CD14-positive monocyte (primary cell): ENCODE measurements at regions not wholly inside any gene's neighbourhood (a gene's known extent, or its start where the extent isn't known, plus 50 kb on each side); places are given as distances from the start of the nearest gene placed in this dataset.

ENCODE experiments used
- DNase-seq, 3 donors: peaks; one replicate each; pipeline ENCODE4 v3.0.0-alpha.2; 2011 to 2022
- H2AFZ ChIP-seq: 2 replicates; pipeline ENCODE4 v1.6.0; 2012; ENCODE audit warnings: mild to moderate bottlenecking, low read depth, low read length, inconsistent platforms; ENCODE audit not compliant: insufficient read depth, poor library complexity, severe bottlenecking
- H3K27ac ChIP-seq, 2 donors: 1 replicate in 1 of 2; 2 replicates in 1 of 2; pipeline ENCODE4 v1.5.1; 2012 to 2013; ENCODE audit warnings: low read length in 2 of 2, control low read depth in 1 of 2, inconsistent platforms in 1 of 2, low read depth in 1 of 2, mild to moderate bottlenecking in 1 of 2
- H3K27me3 ChIP-seq, 2 donors: one replicate each; pipeline versions ENCODE4 v1.6.0 to v1.6.1; 2011 to 2013; ENCODE audit warnings: low read length in 2 of 2; ENCODE audit not compliant: control insufficient read depth in 2 of 2, insufficient read depth in 2 of 2
- H3K36me3 ChIP-seq, 2 donors: replicated peaks in 1 of 2; 1 replicate in 1 of 2; 2 replicates in 1 of 2; pipeline versions ENCODE4 v1.5.1 to v1.6.1; 2012 to 2013; ENCODE audit warnings: low read length in 2 of 2, control low read depth in 1 of 2, inconsistent platforms in 1 of 2, mild to moderate bottlenecking in 1 of 2; ENCODE audit not compliant: insufficient read depth in 2 of 2, control insufficient read depth in 1 of 2
- H3K4me1 ChIP-seq, 2 donors: 1 replicate in 1 of 2; 2 replicates in 1 of 2; pipeline versions ENCODE4 v1.5.1 to v1.6.1; 2012 to 2013; ENCODE audit warnings: low read length in 2 of 2, control low read depth in 1 of 2, inconsistent platforms in 1 of 2, mild to moderate bottlenecking in 1 of 2, moderate library complexity in 1 of 2; ENCODE audit not compliant: insufficient read depth in 2 of 2, control insufficient read depth in 1 of 2
- H3K4me2 ChIP-seq: replicated peaks from 2 replicates; pipeline ENCODE3; 2012; ENCODE audit warnings: low read length, moderate library complexity, mild to moderate bottlenecking; ENCODE audit not compliant: poor library complexity, severe bottlenecking; ENCODE audit errors: extremely low read depth
- H3K4me3 ChIP-seq, 3 experiments: fragments of 200-600 bp in 1 of 3; sonication (generic) in 1 of 3; replicated peaks in 1 of 3; 1 replicate in 2 of 3; 2 replicates in 1 of 3; pipeline ENCODE4 v1.5.1; 2011 to 2013; ENCODE audit warnings: low read length in 3 of 3, mild to moderate bottlenecking in 3 of 3, control low read depth in 2 of 3, low read depth in 2 of 3, inconsistent platforms in 1 of 3, moderate library complexity in 1 of 3
- H3K79me2 ChIP-seq: 2 replicates; pipeline ENCODE4 v1.6.0; 2012; ENCODE audit warnings: mild to moderate bottlenecking, control low read depth, inconsistent platforms, low read length, moderate library complexity; ENCODE audit not compliant: insufficient read depth
- H3K9ac ChIP-seq: 2 replicates; pipeline ENCODE4 v1.6.0; 2017; ENCODE audit warnings: low read length, mild to moderate bottlenecking; ENCODE audit not compliant: insufficient read depth, poor library complexity, severe bottlenecking
- H3K9me3 ChIP-seq, 2 donors: replicated peaks in 1 of 2; 1 replicate in 1 of 2; 2 replicates in 1 of 2; pipeline versions ENCODE4 v1.5.1 to v1.6.1; 2012 to 2013; ENCODE audit warnings: low read length in 2 of 2, control low read depth in 1 of 2; ENCODE audit not compliant: control insufficient read depth in 1 of 2, insufficient read depth in 1 of 2
- H4K20me1 ChIP-seq: 2 replicates; pipeline ENCODE4 v1.6.0; 2012; ENCODE audit warnings: mild to moderate bottlenecking, low read length, control low read depth, moderate library complexity; ENCODE audit not compliant: insufficient read depth
- H3K27ac Mint-ChIP-seq, 7 donors: one replicate each; pipeline ENCODE4 v1.8.0; 2020; ENCODE audit warnings: mild to moderate bottlenecking in 7 of 7, mixed read lengths in 7 of 7, moderate library complexity in 6 of 7, inconsistent platforms in 2 of 7
- H3K27me3 Mint-ChIP-seq, 3 donors: one replicate each; pipeline ENCODE4 v1.8.0; 2021 to 2022; ENCODE audit warnings: low read depth in 3 of 3, mild to moderate bottlenecking in 3 of 3, mixed read lengths in 3 of 3, moderate library complexity in 3 of 3, inconsistent platforms in 1 of 3
- H3K36me3 Mint-ChIP-seq, 2 donors: one replicate each; pipeline ENCODE4 v1.8.0; 2020; ENCODE audit warnings: mixed read lengths in 2 of 2, inconsistent platforms in 1 of 2, mild to moderate bottlenecking in 1 of 2
- H3K4me1 Mint-ChIP-seq: one replicate; pipeline ENCODE4 v1.8.0; 2020; ENCODE audit warnings: mild to moderate bottlenecking, mixed read lengths
- H3K4me3 Mint-ChIP-seq, 2 donors: one replicate each; pipeline ENCODE4 v1.8.0; 2020; ENCODE audit warnings: mild to moderate bottlenecking in 2 of 2, mixed read lengths in 2 of 2, moderate library complexity in 1 of 2
- H3K9me3 Mint-ChIP-seq, 7 donors: one replicate each; pipeline ENCODE4 v1.8.0; 2020 to 2022; ENCODE audit warnings: mixed read lengths in 7 of 7, mild to moderate bottlenecking in 6 of 7, moderate library complexity in 6 of 7, inconsistent platforms in 2 of 7
- WGBS: methylation state at CpG from one replicate; pipeline ENCODE4 v1.1.5; 2013; ENCODE audit warnings: missing lambda C conversion rate; ENCODE audit not compliant: insufficient coverage; 5-methylcytosine and 5-hydroxymethylcytosine counted together
- intact Hi-C, 2 donors: fragments of 100-400 bp; cut with micrococcal nuclease; formaldehyde crosslinking; loops; one replicate each; pipeline versions ENCODE4 v1.15.0 to v1.15.1; 2023
- TF ChIP-seq, protein P1 (sequence below): fragments of 200-600 bp; IDR thresholded peaks from one replicate; pipeline ENCODE4 v1.8.0; 2022; ENCODE audit warnings: antibody characterized with exemption, mild to moderate bottlenecking

DNA sequence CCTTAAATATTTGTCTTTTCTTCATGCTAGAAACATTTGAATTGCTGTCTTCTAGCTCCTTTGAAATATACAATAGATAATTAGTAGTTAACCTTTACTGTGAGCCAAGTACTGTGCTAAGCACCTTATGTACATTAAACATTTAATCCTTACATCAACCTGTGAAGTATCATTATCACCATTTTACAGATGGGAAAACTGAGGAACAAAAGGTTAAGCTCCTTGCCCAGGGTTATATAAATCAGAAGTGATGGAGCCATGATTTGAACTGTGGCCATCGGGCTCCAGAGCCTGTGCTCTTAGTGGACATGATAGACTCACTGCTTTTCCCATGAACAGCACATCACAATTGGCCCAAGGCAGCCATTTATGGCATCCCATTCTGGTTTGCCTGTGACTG, 140.9 kb downstream of the UNC5CL start:
- no peaks in the 10 kb centered on the region for H3K27me3 ChIP-seq
- peaks cover 3 to 7% (median 4%) of the 10 kb centered on the region in 3 donors for H3K27me3 Mint-ChIP-seq

DNA sequence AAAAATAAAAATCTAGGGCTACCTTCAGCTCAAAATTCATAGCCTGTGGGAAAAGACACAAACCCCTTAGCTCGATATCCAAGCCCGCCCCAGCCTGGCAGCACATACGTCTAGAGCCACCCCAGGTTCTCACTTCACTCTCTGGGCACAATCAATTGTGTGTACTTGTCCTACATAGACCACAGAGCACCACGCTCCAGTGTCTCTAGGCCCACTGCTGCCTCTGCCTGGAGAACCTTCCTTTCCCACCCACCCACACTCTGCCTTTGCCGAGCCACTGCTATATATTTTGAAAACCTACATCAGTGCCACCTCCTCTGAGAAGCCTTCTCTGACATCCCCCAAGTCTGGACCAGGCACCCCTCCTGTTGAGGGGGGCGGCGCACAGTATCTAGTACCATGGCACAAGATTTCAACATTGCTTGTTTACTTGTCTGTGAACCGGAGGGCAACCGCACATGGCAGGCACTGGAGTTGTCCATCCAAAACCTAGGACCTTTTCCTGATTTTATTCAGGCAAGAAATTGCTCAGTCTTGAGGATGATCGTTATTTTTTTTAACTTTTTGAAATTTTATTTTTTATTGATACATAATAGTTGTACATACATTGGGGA, 141.5 kb downstream of the UNC5CL start:
- TF ChIP-seq, protein P1, sequence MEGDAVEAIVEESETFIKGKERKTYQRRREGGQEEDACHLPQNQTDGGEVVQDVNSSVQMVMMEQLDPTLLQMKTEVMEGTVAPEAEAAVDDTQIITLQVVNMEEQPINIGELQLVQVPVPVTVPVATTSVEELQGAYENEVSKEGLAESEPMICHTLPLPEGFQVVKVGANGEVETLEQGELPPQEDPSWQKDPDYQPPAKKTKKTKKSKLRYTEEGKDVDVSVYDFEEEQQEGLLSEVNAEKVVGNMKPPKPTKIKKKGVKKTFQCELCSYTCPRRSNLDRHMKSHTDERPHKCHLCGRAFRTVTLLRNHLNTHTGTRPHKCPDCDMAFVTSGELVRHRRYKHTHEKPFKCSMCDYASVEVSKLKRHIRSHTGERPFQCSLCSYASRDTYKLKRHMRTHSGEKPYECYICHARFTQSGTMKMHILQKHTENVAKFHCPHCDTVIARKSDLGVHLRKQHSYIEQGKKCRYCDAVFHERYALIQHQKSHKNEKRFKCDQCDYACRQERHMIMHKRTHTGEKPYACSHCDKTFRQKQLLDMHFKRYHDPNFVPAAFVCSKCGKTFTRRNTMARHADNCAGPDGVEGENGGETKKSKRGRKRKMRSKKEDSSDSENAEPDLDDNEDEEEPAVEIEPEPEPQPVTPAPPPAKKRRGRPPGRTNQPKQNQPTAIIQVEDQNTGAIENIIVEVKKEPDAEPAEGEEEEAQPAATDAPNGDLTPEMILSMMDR: no peak
- Histone ChIP-seq H2AFZ (no peak overlapping the region), H4K20me1 (no peaks in the 10 kb centered on the region), H3K36me3 (no peaks in the 10 kb centered on the region), H3K27me3 (no peaks in the 10 kb centered on the region), H3K4me2 (no peak overlapping the region), H3K4me1 (no peaks in the 10 kb centered on the region), H3K9ac (no peak overlapping the region), H3K27ac (no peak overlapping the region), H3K9me3 (no peaks in the 10 kb centered on the region), H3K79me2 (no peaks in the 10 kb centered on the region), H3K4me3 (no peak overlapping the region)
- Mint-ChIP-seq H3K36me3 (no peaks in the 10 kb centered on the region), H3K4me3 (no peak overlapping the region), H3K9me3 (peaks cover 0 to 2% (median 0%) of the 10 kb centered on the region in 7 donors), H3K27ac (no peak overlapping the region), H3K27me3 (peaks cover 3 to 7% (median 4%) of the 10 kb centered on the region in 3 donors), H3K4me1 (no peaks in the 10 kb centered on the region)
- 98% methylated on average over 8 of the region's 10 CpGs for WGBS
- intact Hi-C loops: no loop called here
- no peak for DNase-seq

More for the DNA sequence above, 140.9 kb downstream of the UNC5CL start:
- Histone ChIP-seq H3K4me2 (no peak overlapping the region), H3K4me3 (no peak overlapping the region), H3K9ac (no peak overlapping the region), H3K9me3 (no peaks in the 10 kb centered on the region), H3K4me1 (no peaks in the 10 kb centered on the region), H3K79me2 (no peaks in the 10 kb centered on the region), H3K36me3 (no peaks in the 10 kb centered on the region), H2AFZ (no peak overlapping the region), H3K27ac (no peak overlapping the region), H4K20me1 (no peaks in the 10 kb centered on the region)
- TF ChIP-seq, protein P1: no peak
- H3K4me1 Mint-ChIP-seq: no peaks in the 10 kb centered on the region
- peaks cover 0 to 2% (median 0%) of the 10 kb centered on the region in 7 donors for H3K9me3 Mint-ChIP-seq
- 83% methylated on average over 1 of the region's 1 CpG for WGBS
- intact Hi-C loops: no loop called here
- no peak overlapping the region for H3K4me3 Mint-ChIP-seq
- no peaks in the 10 kb centered on the region for H3K36me3 Mint-ChIP-seq
- H3K27ac Mint-ChIP-seq: no peak overlapping the region
- no peak for DNase-seq
